ENCODE measurements at regions not wholly inside any gene's neighbourhood (a gene's known extent, or its start where the extent isn't known, plus 50 kb on each side); places are given as distances from the start of the nearest gene placed in this dataset.
"Not testable (repeated sequence)": the region's sequence is repeated elsewhere in the genome, so short reads cannot be mapped to it uniquely, and the experiment has no call there.

DNA sequence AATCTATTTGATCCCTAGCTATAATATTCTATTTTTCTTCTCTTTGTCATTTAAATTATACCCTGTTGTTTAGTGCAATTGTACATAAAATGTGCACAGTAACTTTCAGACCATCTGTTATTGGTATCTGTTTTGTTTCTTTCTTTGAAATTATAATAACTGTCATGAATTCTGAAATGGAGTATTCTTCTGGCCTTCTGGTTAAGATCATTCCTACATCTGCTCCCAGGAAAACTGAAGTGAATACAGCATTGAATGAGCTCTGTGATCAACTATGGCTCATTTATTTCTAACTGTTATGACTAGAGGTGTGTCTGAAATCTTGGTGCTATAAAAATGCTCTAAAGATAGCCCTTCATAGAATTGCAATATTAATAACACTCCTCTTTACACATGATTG lies 788.4 kb upstream of the TMEFF2 start:
- H3K4me3 ChIP-seq (ENCODE audit: low read depth, poor library complexity, severe bottlenecking) = no peak overlapping the region
- TF ChIP-seq POLR2A (IDR thresholded peaks at IDR 0.05) (no peak), CTCF (IDR thresholded peaks at IDR 0.05) (no peak)
- intact Hi-C loops (cut with DNase I; ENCODE audit: low total_unique reads) = no loop called here
- no peak for DNase-seq (ENCODE audit: low spot score in 2 of 2)

- H3K4me3 ChIP-seq (ENCODE audit: low read depth, poor library complexity, severe bottlenecking) = no peak overlapping the region
- WGBS, 2 donors = 31 to 32% methylated on average over 3 of the region's 3 CpGs
- intact Hi-C loops (cut with DNase I; ENCODE audit: low total_unique reads) = no loop called here
- TF ChIP-seq CTCF (IDR thresholded peaks at IDR 0.05) (no peak), POLR2A (IDR thresholded peaks at IDR 0.05) (no peak)
- no peak for DNase-seq (ENCODE audit: low spot score in 2 of 2)
Measured at GRCh38 chr2:192978395-192978794, 783.7 kb upstream of the TMEFF2 start.

DNA sequence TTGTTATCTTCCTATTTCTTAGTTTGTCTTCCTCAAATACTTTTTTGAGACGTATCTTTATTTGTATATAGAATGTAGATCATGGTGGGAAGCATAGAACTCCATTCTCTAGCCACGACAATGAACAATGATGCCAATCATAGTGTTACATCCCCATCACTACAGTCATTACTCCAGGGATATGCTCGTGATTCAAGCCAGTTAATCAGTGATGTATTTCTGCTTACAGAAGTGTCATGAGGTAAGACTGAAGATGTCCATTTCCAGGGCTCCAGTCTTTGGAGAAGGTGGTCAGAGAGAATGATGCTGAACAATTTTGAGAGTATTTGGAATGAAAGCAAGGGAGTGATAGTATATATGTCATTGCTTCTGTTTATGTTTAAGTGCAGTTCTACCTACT lies 777.2 kb upstream of the TMEFF2 start:
- TF ChIP-seq POLR2A (IDR thresholded peaks at IDR 0.05) = no peak
- TF ChIP-seq CTCF (IDR thresholded peaks at IDR 0.05) = no peak
- WGBS, 2 donors = 70 to 72% methylated on average over 3 of the region's 3 CpGs
- no peak for DNase-seq (ENCODE audit: low spot score in 2 of 2)
- intact Hi-C loops (cut with DNase I; ENCODE audit: low total_unique reads) = no loop called here
- H3K4me3 ChIP-seq (ENCODE audit: low read depth, poor library complexity, severe bottlenecking) = no peak overlapping the region

DNA sequence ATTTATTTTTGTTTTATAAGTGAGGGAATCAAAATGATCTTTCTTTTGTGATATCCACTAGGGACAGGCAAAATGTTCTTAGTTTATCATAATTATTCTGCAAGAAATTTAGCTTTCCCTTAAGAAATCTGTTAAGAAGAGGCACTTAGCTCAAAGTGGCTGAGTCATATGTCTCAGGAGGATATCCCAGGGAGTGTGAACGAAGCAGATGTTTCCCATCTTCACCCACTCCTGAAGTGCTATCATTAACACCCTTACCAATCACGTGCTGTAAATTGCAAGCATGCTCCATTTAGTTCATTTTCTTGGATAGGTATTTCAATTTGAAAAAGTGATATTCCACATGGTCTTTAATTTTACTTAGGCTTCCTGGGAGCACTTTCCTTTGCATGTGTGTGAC lies 774.3 kb upstream of the TMEFF2 start:
- no peak for TF ChIP-seq CTCF (IDR thresholded peaks at IDR 0.05)
- no peak for TF ChIP-seq POLR2A (IDR thresholded peaks at IDR 0.05)
- H3K4me3 ChIP-seq (ENCODE audit: low read depth, poor library complexity, severe bottlenecking) = no peak overlapping the region
- 45 to 60% methylated on average over 2 of the region's 2 CpGs for WGBS, 2 donors
- intact Hi-C loops (cut with DNase I; ENCODE audit: low total_unique reads) = no loop called here
- DNase-seq (ENCODE audit: low spot score in 2 of 2) = no peak

DNA sequence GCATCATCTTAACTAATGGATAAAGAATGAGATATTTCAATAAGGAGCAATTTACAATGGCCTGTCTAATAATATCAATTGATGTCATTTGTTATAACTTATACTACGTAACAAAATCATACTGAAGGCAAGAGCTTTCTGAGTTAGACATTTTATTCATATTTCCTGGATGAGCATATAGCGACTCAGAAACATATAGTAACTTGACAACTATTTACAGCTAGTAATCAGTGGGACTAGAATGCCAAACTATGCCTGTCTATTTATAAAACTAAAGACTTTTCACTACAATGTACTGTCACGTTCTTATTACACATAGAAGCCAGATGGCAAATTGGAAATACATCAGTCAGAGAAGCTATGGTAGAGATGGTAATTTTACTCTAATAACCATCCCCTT lies 766.2 kb upstream of the TMEFF2 start:
- H3K4me3 ChIP-seq (ENCODE audit: low read depth, poor library complexity, severe bottlenecking) = no peak overlapping the region
- intact Hi-C loops (cut with DNase I; ENCODE audit: low total_unique reads) = no loop called here
- no peak for TF ChIP-seq POLR2A (IDR thresholded peaks at IDR 0.05)
- TF ChIP-seq CTCF (IDR thresholded peaks at IDR 0.05) = no peak
- WGBS, 2 donors = 66 to 68% methylated on average over 3 of the region's 3 CpGs
- DNase-seq (ENCODE audit: low spot score in 2 of 2) = no peak

GRCh38 chr2:192958615-192959014 lies 763.9 kb upstream of the TMEFF2 start:
- 85 to 87% methylated on average over 7 of the region's 7 CpGs for WGBS, 2 donors
- DNase-seq (ENCODE audit: low spot score in 2 of 2); H3K4me3 ChIP-seq (ENCODE audit: low read depth, poor library complexity, severe bottlenecking); intact Hi-C loops (cut with DNase I; ENCODE audit: low total_unique reads): not testable (repeated sequence)

All from lower leg skin (tissue), 4 donors.